ENCODE measurements at regions not wholly inside any gene's neighbourhood (a gene's known extent, or its start where the extent isn't known, plus 50 kb on each side); places are given as distances from the start of the nearest gene placed in this dataset.

DNA sequence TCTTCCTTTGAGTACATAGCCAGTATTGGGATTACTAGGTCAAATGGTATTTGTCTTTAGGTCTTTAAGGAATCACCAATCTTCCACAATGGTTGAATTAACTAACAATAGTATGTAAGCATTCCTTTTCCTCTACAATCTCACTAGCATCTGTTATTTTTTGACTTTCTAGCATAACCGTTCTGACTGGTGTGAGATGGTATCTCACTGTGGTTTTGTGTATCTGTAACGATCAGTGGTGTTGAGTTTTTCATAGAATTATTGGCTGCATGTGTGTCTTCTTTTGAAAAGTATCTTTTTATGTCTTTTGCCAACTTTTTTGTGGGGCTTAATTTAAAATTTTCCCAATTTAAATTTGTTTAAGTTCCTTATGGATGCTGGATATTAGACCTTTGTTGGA lies 81.5 kb upstream of the ASTN2 start:
- TF ChIP-seq, protein P1, sequence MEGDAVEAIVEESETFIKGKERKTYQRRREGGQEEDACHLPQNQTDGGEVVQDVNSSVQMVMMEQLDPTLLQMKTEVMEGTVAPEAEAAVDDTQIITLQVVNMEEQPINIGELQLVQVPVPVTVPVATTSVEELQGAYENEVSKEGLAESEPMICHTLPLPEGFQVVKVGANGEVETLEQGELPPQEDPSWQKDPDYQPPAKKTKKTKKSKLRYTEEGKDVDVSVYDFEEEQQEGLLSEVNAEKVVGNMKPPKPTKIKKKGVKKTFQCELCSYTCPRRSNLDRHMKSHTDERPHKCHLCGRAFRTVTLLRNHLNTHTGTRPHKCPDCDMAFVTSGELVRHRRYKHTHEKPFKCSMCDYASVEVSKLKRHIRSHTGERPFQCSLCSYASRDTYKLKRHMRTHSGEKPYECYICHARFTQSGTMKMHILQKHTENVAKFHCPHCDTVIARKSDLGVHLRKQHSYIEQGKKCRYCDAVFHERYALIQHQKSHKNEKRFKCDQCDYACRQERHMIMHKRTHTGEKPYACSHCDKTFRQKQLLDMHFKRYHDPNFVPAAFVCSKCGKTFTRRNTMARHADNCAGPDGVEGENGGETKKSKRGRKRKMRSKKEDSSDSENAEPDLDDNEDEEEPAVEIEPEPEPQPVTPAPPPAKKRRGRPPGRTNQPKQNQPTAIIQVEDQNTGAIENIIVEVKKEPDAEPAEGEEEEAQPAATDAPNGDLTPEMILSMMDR (IDR thresholded peaks at IDR 0.05; ENCODE audit: borderline replicate concordance, extremely low read depth, low read length, poor library complexity, severe bottlenecking): no peak
- TF ChIP-seq EZH2 (IDR thresholded peaks at IDR 0.05; ENCODE audit: borderline replicate concordance, low read depth, low read length, severe bottlenecking): no peak
